GM18907 (cell line): ENCODE measurements at regions not wholly inside any gene's neighbourhood (a gene's known extent, or its start where the extent isn't known, plus 50 kb on each side); places are given as distances from the start of the nearest gene placed in this dataset.
"Not testable (repeated sequence)": the region's sequence is repeated elsewhere in the genome, so short reads cannot be mapped to it uniquely, and the experiment has no call there.

ENCODE experiments used
- ATAC-seq: cut with Tn5 transposase; IDR thresholded peaks from one replicate; pipeline ENCODE4 v1.9.1; 2021; ENCODE audit warnings: mild to moderate bottlenecking, moderate library complexity; ENCODE audit not compliant: unreplicated experiment

- ATAC-seq: no peak
Observed at GRCh38 chr9:86634501-86634900, 280.3 kb upstream of the TUT7 start.

GRCh38 chr9:86633945-86634344 is 279.7 kb upstream of the TUT7 start:
- ATAC-seq: no peak

GRCh38 chr9:86632537-86632936 is 278.3 kb upstream of the TUT7 start:
- no peak for ATAC-seq

GRCh38 chr9:86629530-86629929 is 275.3 kb upstream of the TUT7 start:
- no peak for ATAC-seq

GRCh38 chr9:86626802-86627201 is 272.6 kb upstream of the TUT7 start:
- no peak for ATAC-seq

GRCh38 chr9:86624630-86625029 is 270.4 kb upstream of the TUT7 start:
- ATAC-seq: no peak

GRCh38 chr9:86614871-86615849 is 260.9 kb upstream of the TUT7 start:
- no peak for ATAC-seq

- no peak for ATAC-seq
Observed at GRCh38 chr9:86613943-86614342, 259.7 kb upstream of the TUT7 start.

- ATAC-seq: not testable (repeated sequence)
Observed at GRCh38 chr9:86611534-86611933, 257.3 kb upstream of the TUT7 start.

- ATAC-seq: no peak
Observed at GRCh38 chr9:86605303-86605702, 251.1 kb upstream of the TUT7 start.

GRCh38 chr9:86604741-86605140 is 250.5 kb upstream of the TUT7 start:
- no peak for ATAC-seq

GRCh38 chr9:86602715-86603114 is 248.5 kb upstream of the TUT7 start:
- no peak for ATAC-seq

- no peak for ATAC-seq
Observed at GRCh38 chr9:86601697-86602096, 247.5 kb upstream of the TUT7 start.

GRCh38 chr9:86600977-86601376 is 246.8 kb upstream of the TUT7 start:
- ATAC-seq: no peak

GRCh38 chr9:86600291-86600690 is 246.1 kb upstream of the TUT7 start:
- ATAC-seq: no peak

- no peak for ATAC-seq
Observed at GRCh38 chr9:86599561-86599960, 245.4 kb upstream of the TUT7 start.

- no peak for ATAC-seq
Observed at GRCh38 chr9:86598411-86599239, 244.4 kb upstream of the TUT7 start.

GRCh38 chr9:86594724-86595123 is 240.5 kb upstream of the TUT7 start:
- ATAC-seq: no peak

- ATAC-seq: no peak
Observed at GRCh38 chr9:86591472-86591871, 237.3 kb upstream of the TUT7 start.

GRCh38 chr9:86589730-86590129 is 235.5 kb upstream of the TUT7 start:
- no peak for ATAC-seq

GRCh38 chr9:86589273-86589672 is 235.1 kb upstream of the TUT7 start:
- no peak for ATAC-seq

GRCh38 chr9:86586144-86586494 is 231.9 kb upstream of the TUT7 start:
- no peak for ATAC-seq
